Thyroid gland (tissue), 4 donors: ENCODE measurements at regions not wholly inside any gene's neighbourhood (a gene's known extent, or its start where the extent isn't known, plus 50 kb on each side); places are given as distances from the start of the nearest gene placed in this dataset.

Experiments used
- DNase-seq, 2 donors: peaks; one replicate each; pipeline ENCODE4 v3.0.0-alpha.2; 2019
- H3K27ac ChIP-seq, 3 donors: fragments of 200-600 bp; sonication (generic); 1 replicate in 2 of 3; 2 replicates in 1 of 3; pipeline ENCODE4 v1.5.1; 2016 to 2019; ENCODE audit warnings: mild to moderate bottlenecking in 1 of 3, moderate library complexity in 1 of 3
- H3K27me3 ChIP-seq: fragments of 200-600 bp; sonication (generic); one replicate; pipeline ENCODE4 v1.5.1; 2019
- H3K36me3 ChIP-seq, 2 donors: fragments of 200-600 bp; sonication (generic); one replicate each; pipeline ENCODE4 v1.5.1; 2016 to 2019
- H3K4me1 ChIP-seq, 2 donors: fragments of 200-600 bp; sonication (generic); one replicate each; pipeline ENCODE4 v1.5.1; 2017 to 2019
- H3K4me3 ChIP-seq, 3 donors: fragments of 200-600 bp; sonication (generic); replicated peaks in 1 of 3; 1 replicate in 2 of 3; 2 replicates in 1 of 3; pipeline ENCODE4 v1.5.1; 2016; ENCODE audit warnings: mild to moderate bottlenecking in 1 of 3
- H3K9me3 ChIP-seq: fragments of 200-600 bp; sonication (generic); one replicate; pipeline ENCODE4 v1.5.1; 2017
- CTCF ChIP-seq, 6 experiments: fragments of 200-600 bp in 3 of 6; fragments of 450-650 bp in 3 of 6; sonication (generic) in 3 of 6; IDR thresholded peaks; one replicate each; pipeline ENCODE4 v1.5.1; 2016 to 2019; ENCODE audit warnings: antibody characterized with exemption in 6 of 6, mild to moderate bottlenecking in 2 of 6, inconsistent platforms in 1 of 6, moderate library complexity in 1 of 6
- POLR2A ChIP-seq, 2 donors: fragments of 450-650 bp; IDR thresholded peaks; one replicate each; pipeline ENCODE4 v1.6.1; 2017; ENCODE audit warnings: antibody characterized with exemption in 2 of 2, mild to moderate bottlenecking in 2 of 2, moderate library complexity in 1 of 2
- WGBS, 2 donors: methylation state at CpG; one replicate each; pipeline ENCODE4 v1.1.5; 2017; 5-methylcytosine and 5-hydroxymethylcytosine counted together
- intact Hi-C: fragments of 100-400 bp; cut with DNase I; formaldehyde crosslinking; loops from one replicate; pipeline ENCODE4 v1.15.1; 2023

GRCh38 chrY:12253756-12254155 is 447.3 kb upstream of the USP9Y start:
- H3K27ac ChIP-seq: no peak overlapping the region
- TF ChIP-seq CTCF (IDR thresholded peaks at IDR 0.05) (no peak), POLR2A (IDR thresholded peaks at IDR 0.05) (no peak)
- H3K27me3 ChIP-seq: no peaks in the 10 kb centered on the region
- no peaks in the 10 kb centered on the region for H3K4me1 ChIP-seq
- intact Hi-C loops: no loop called here
- H3K9me3 ChIP-seq: no peaks in the 10 kb centered on the region
- H3K4me3 ChIP-seq: no peak overlapping the region
- 73 to 82% methylated on average over 8 to 11 of the region's 11 CpGs for WGBS, 2 donors
- DNase-seq: no peak
- H3K36me3 ChIP-seq: no peaks in the 10 kb centered on the region

- TF ChIP-seq POLR2A (IDR thresholded peaks at IDR 0.05) (no peak), CTCF (IDR thresholded peaks at IDR 0.05) (no peak)
Observed at GRCh38 chrY:12271162-12271561, 429.9 kb upstream of the USP9Y start.

GRCh38 chrY:12285608-12286007 is 415.4 kb upstream of the USP9Y start:
- no peak for DNase-seq
- H3K9me3 ChIP-seq: no peaks in the 10 kb centered on the region
- intact Hi-C loops: no loop called here
- H3K4me3 ChIP-seq: no peak overlapping the region
- TF ChIP-seq POLR2A (IDR thresholded peaks at IDR 0.05) (no peak), CTCF (IDR thresholded peaks at IDR 0.05) (no peak)
- H3K4me1 ChIP-seq: no peaks in the 10 kb centered on the region
- no peaks in the 10 kb centered on the region for H3K27me3 ChIP-seq
- 80 to 100% methylated on average over 1 to 4 of the region's 5 CpGs for WGBS, 2 donors
- no peaks in the 10 kb centered on the region for H3K36me3 ChIP-seq
- no peak overlapping the region for H3K27ac ChIP-seq

More at GRCh38 chrY:12271162-12271561, 429.9 kb upstream of the USP9Y start:
- DNase-seq: no peak
- H3K9me3 ChIP-seq: no peaks in the 10 kb centered on the region
- H3K4me1 ChIP-seq: no peaks in the 10 kb centered on the region
- no peak overlapping the region for H3K4me3 ChIP-seq
- H3K27me3 ChIP-seq: no peaks in the 10 kb centered on the region
- no peak overlapping the region for H3K27ac ChIP-seq
- intact Hi-C loops: no loop called here
- no peaks in the 10 kb centered on the region for H3K36me3 ChIP-seq
- 67 to 84% methylated on average over 4 of the region's 4 CpGs for WGBS, 2 donors

- H3K27me3 ChIP-seq: no peaks in the 10 kb centered on the region
- WGBS, 2 donors: 54 to 60% methylated on average over 3 of the region's 3 CpGs
- intact Hi-C loops: no loop called here
- no peaks in the 10 kb centered on the region for H3K36me3 ChIP-seq
- H3K4me1 ChIP-seq: no peaks in the 10 kb centered on the region
- no peak overlapping the region for H3K4me3 ChIP-seq
- H3K9me3 ChIP-seq: no peaks in the 10 kb centered on the region
- no peak overlapping the region for H3K27ac ChIP-seq
- DNase-seq: no peak
- TF ChIP-seq CTCF (IDR thresholded peaks at IDR 0.05): no peak
- no peak for TF ChIP-seq POLR2A (IDR thresholded peaks at IDR 0.05)
Observed at GRCh38 chrY:12288919-12289318, 412.1 kb upstream of the USP9Y start.

- Histone ChIP-seq H3K9me3 (no peaks in the 10 kb centered on the region), H3K27me3 (no peaks in the 10 kb centered on the region), H3K27ac (no peak overlapping the region), H3K36me3 (no peaks in the 10 kb centered on the region), H3K4me1 (no peaks in the 10 kb centered on the region), H3K4me3 (no peak overlapping the region)
- no peak for TF ChIP-seq POLR2A (IDR thresholded peaks at IDR 0.05)
- TF ChIP-seq CTCF (IDR thresholded peaks at IDR 0.05): no peak
- intact Hi-C loops: no loop called here
- no peak for DNase-seq
- WGBS, 2 donors: 61 to 91% methylated on average over 1 of the region's 1 CpG
Observed at GRCh38 chrY:12289415-12289814, 411.6 kb upstream of the USP9Y start.
